GM23338 (cell line): ENCODE measurements at regions not wholly inside any gene's neighbourhood (a gene's known extent, or its start where the extent isn't known, plus 50 kb on each side); places are given as distances from the start of the nearest gene placed in this dataset.

Experiments
- EZH2 ChIP-seq: fragments of 200-600 bp; sonication (generic); IDR thresholded peaks from one replicate; pipeline ENCODE4 v1.8.0; 2017; ENCODE audit warnings: antibody characterized with exemption, mild to moderate bottlenecking, low read depth; ENCODE audit not compliant: unreplicated experiment
- EZH2phosphoT487 ChIP-seq: fragments of 200-600 bp; sonication (generic); IDR thresholded peaks from one replicate; pipeline ENCODE4 v1.8.1; 2018; ENCODE audit warnings: antibody characterized with exemption; ENCODE audit not compliant: unreplicated experiment
- TF ChIP-seq, protein P1 (sequence below), 2 experiments: fragments of 200-600 bp in 1 of 2; sonication (generic) in 1 of 2; conservative IDR thresholded peaks; 2 replicates each; pipeline versions ENCODE4 v1.5.1 to v1.6.1; 2016 to 2017; ENCODE audit warnings: antibody characterized with exemption in 2 of 2, low read depth in 2 of 2, mild to moderate bottlenecking in 2 of 2, moderate library complexity in 1 of 2
- TF ChIP-seq, protein P2 (sequence below): IDR thresholded peaks from 2 replicates; pipeline ENCODE4 v1.6.1; 2016; ENCODE audit warnings: antibody characterized with exemption

DNA sequence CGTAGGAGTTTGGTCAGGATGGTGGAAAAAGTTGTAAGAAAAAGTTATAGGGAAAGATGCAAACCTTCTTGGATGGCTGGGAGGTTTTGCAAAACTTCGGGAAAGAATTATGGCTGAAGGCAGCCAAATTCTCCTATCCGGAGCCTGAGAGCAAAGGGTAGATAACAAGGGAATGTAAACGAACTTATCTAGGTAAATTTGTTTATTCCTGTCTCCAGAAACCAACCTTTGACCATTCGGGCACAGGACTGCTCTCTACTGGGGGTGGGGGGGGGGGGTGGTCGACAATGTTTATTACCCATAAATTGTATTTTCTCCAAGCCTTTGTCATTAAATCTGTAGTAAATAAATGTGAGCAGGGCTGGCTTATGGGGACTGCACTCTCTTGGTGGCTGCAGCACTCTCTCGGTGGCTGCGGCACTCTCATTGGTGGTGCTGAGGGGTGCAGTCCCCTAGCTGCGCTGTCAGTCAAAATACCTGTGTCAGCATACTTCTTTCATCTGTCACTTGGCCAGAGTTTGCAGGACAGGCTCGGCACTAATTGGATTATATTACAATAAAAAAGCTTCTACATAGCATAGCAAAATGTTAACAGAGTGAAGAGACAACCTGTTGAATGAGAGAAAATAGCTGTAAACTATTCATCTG, 827.8 kb downstream of the SH3BGRL start:
- TF ChIP-seq, protein P1, sequence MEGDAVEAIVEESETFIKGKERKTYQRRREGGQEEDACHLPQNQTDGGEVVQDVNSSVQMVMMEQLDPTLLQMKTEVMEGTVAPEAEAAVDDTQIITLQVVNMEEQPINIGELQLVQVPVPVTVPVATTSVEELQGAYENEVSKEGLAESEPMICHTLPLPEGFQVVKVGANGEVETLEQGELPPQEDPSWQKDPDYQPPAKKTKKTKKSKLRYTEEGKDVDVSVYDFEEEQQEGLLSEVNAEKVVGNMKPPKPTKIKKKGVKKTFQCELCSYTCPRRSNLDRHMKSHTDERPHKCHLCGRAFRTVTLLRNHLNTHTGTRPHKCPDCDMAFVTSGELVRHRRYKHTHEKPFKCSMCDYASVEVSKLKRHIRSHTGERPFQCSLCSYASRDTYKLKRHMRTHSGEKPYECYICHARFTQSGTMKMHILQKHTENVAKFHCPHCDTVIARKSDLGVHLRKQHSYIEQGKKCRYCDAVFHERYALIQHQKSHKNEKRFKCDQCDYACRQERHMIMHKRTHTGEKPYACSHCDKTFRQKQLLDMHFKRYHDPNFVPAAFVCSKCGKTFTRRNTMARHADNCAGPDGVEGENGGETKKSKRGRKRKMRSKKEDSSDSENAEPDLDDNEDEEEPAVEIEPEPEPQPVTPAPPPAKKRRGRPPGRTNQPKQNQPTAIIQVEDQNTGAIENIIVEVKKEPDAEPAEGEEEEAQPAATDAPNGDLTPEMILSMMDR (conservative IDR thresholded peaks at IDR 0.05; ENCODE audit: low read depth in 2 of 2), result no peak
- TF ChIP-seq EZH2phosphoT487, result no peak
- no peak for TF ChIP-seq EZH2
- TF ChIP-seq, protein P2, sequence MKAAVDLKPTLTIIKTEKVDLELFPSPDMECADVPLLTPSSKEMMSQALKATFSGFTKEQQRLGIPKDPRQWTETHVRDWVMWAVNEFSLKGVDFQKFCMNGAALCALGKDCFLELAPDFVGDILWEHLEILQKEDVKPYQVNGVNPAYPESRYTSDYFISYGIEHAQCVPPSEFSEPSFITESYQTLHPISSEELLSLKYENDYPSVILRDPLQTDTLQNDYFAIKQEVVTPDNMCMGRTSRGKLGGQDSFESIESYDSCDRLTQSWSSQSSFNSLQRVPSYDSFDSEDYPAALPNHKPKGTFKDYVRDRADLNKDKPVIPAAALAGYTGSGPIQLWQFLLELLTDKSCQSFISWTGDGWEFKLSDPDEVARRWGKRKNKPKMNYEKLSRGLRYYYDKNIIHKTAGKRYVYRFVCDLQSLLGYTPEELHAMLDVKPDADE, result no peak
